Keratinocyte (primary cell): ENCODE measurements at regions not wholly inside any gene's neighbourhood (a gene's known extent, or its start where the extent isn't known, plus 50 kb on each side); places are given as distances from the start of the nearest gene placed in this dataset.
"Not testable (repeated sequence)": the region's sequence is repeated elsewhere in the genome, so short reads cannot be mapped to it uniquely, and the experiment has no call there.

Source experiments
- DNase-seq: peaks from one replicate; pipeline ENCODE4 v3.0.0-alpha.2; 2011; ENCODE audit warnings: low read depth, missing footprints, low spot score
- FAIRE-seq: peaks from 2 replicates; lab custom pipeline; 2011; peaks lifted over from hg19 to GRCh38; lab: Jason Lieb, UNC
- H2AFZ ChIP-seq: 2 replicates; pipeline ENCODE4 v1.6.0; 2012; ENCODE audit warnings: low read length, control low read depth, inconsistent platforms; ENCODE audit not compliant: control insufficient read depth
- H3K27ac ChIP-seq: 2 replicates; pipeline ENCODE4 v1.5.1; 2011; ENCODE audit warnings: low read length; ENCODE audit not compliant: control insufficient read depth, insufficient read depth
- H3K27me3 ChIP-seq: 3 replicates; pipeline ENCODE4 v1.6.0; 2011; ENCODE audit warnings: low read length; ENCODE audit not compliant: control insufficient read depth, insufficient read depth; ENCODE audit errors: extremely low read depth
- H3K36me3 ChIP-seq, 2 experiments: 2 replicates in 1 of 2; 3 replicates in 1 of 2; pipeline ENCODE4 v1.5.1; 2011; ENCODE audit warnings: low read length in 2 of 2, mild to moderate bottlenecking in 1 of 2; ENCODE audit not compliant: control insufficient read depth in 2 of 2, insufficient read depth in 2 of 2; ENCODE audit errors: extremely low read depth in 1 of 2
- H3K4me1 ChIP-seq: 3 replicates; pipeline ENCODE4 v1.5.1; 2011; ENCODE audit warnings: low read length; ENCODE audit not compliant: control insufficient read depth, insufficient read depth; ENCODE audit errors: extremely low read depth
- H3K4me2 ChIP-seq: 3 replicates; pipeline ENCODE4 v1.6.0; 2011; ENCODE audit warnings: low read depth, low read length; ENCODE audit not compliant: control insufficient read depth, insufficient read depth; ENCODE audit errors: extremely low read depth
- H3K4me3 ChIP-seq, 3 experiments: fragments of 200-600 bp in 1 of 3; sonication (generic) in 1 of 3; 2 replicates in 2 of 3; 3 replicates in 1 of 3; pipeline ENCODE4 v1.5.1; 2011 to 2016; ENCODE audit warnings: low read length in 3 of 3, mild to moderate bottlenecking in 3 of 3, control low read depth in 2 of 3, inconsistent platforms in 1 of 3, low read depth in 1 of 3, mixed read lengths in 1 of 3, mixed run types in 1 of 3, moderate library complexity in 1 of 3; ENCODE audit not compliant: control insufficient read depth in 2 of 3, insufficient read depth in 2 of 3; ENCODE audit errors: extremely low read depth in 1 of 3
- H3K79me2 ChIP-seq: 2 replicates; pipeline ENCODE4 v1.6.0; 2012; ENCODE audit warnings: low read length; ENCODE audit not compliant: control insufficient read depth, insufficient read depth
- H3K9ac ChIP-seq: 3 replicates; pipeline ENCODE4 v1.6.0; 2011; ENCODE audit warnings: low read length; ENCODE audit not compliant: control insufficient read depth, insufficient read depth; ENCODE audit errors: extremely low read depth
- H3K9me1 ChIP-seq: 3 replicates; pipeline ENCODE4 v1.6.0; 2011; ENCODE audit warnings: low read length; ENCODE audit not compliant: control insufficient read depth, insufficient read depth; ENCODE audit errors: extremely low read depth
- H3K9me3 ChIP-seq: 2 replicates; pipeline ENCODE4 v1.5.1; 2012; ENCODE audit warnings: low read depth, low read length; ENCODE audit not compliant: control insufficient read depth
- H4K20me1 ChIP-seq: 3 replicates; pipeline ENCODE4 v1.6.0; 2011; ENCODE audit warnings: low read length; ENCODE audit not compliant: control insufficient read depth, insufficient read depth; ENCODE audit errors: extremely low read depth
- dilution Hi-C: fragments of 300-500 bp; cut with MboI; formaldehyde crosslinking; loops from one replicate; pipeline ENCODE4 v1.7.0; 2020; ENCODE audit warnings: low sequenced_read_pairs; ENCODE audit not compliant: extremely low pct_ligation_motif_present

GRCh38 chr15:20184879-20185278 is 356.7 kb downstream of the GOLGA6L6 start:
- H2AFZ ChIP-seq, H4K20me1 ChIP-seq, H3K9me3 ChIP-seq, H3K27ac ChIP-seq, H3K4me2 ChIP-seq, H3K9me1 ChIP-seq, DNase-seq, H3K79me2 ChIP-seq, H3K4me1 ChIP-seq, dilution Hi-C loops, H3K27me3 ChIP-seq, FAIRE-seq, H3K36me3 ChIP-seq, H3K4me3 ChIP-seq, H3K9ac ChIP-seq: not testable (repeated sequence)

- H3K9ac ChIP-seq, H3K36me3 ChIP-seq, H3K4me1 ChIP-seq, H3K9me3 ChIP-seq, H3K79me2 ChIP-seq, FAIRE-seq, dilution Hi-C loops, H2AFZ ChIP-seq, H3K9me1 ChIP-seq, H4K20me1 ChIP-seq, H3K27me3 ChIP-seq, H3K4me3 ChIP-seq, DNase-seq, H3K27ac ChIP-seq, H3K4me2 ChIP-seq: not testable (repeated sequence)
Observed at GRCh38 chr15:20168221-20168620, 373.4 kb downstream of the GOLGA6L6 start.

GRCh38 chr15:20153528-20153927 is 388.1 kb downstream of the GOLGA6L6 start:
- H4K20me1 ChIP-seq, H3K4me3 ChIP-seq, H3K36me3 ChIP-seq, H3K4me1 ChIP-seq, H3K9ac ChIP-seq, H3K9me1 ChIP-seq, H3K27me3 ChIP-seq, H2AFZ ChIP-seq, H3K27ac ChIP-seq, FAIRE-seq, H3K4me2 ChIP-seq, H3K9me3 ChIP-seq, DNase-seq, H3K79me2 ChIP-seq, dilution Hi-C loops: not testable (repeated sequence)

- dilution Hi-C loops, H3K27me3 ChIP-seq, DNase-seq, H3K9me1 ChIP-seq, H3K9ac ChIP-seq, FAIRE-seq, H3K4me2 ChIP-seq, H3K27ac ChIP-seq, H4K20me1 ChIP-seq, H3K9me3 ChIP-seq, H3K4me1 ChIP-seq, H3K79me2 ChIP-seq, H3K4me3 ChIP-seq, H3K36me3 ChIP-seq, H2AFZ ChIP-seq: not testable (repeated sequence)
Observed at GRCh38 chr15:20148679-20149078, 392.9 kb downstream of the GOLGA6L6 start.

- H3K79me2 ChIP-seq, H3K36me3 ChIP-seq, H3K9me1 ChIP-seq, H3K27me3 ChIP-seq, H3K4me2 ChIP-seq, H3K4me1 ChIP-seq, H3K9ac ChIP-seq, H3K27ac ChIP-seq, DNase-seq, H3K4me3 ChIP-seq, dilution Hi-C loops, H2AFZ ChIP-seq, FAIRE-seq, H4K20me1 ChIP-seq, H3K9me3 ChIP-seq: not testable (repeated sequence)
Observed at GRCh38 chr15:20148008-20148407, 393.6 kb downstream of the GOLGA6L6 start.
